ENCODE measurements at regions not wholly inside any gene's neighbourhood (a gene's known extent, or its start where the extent isn't known, plus 50 kb on each side); places are given as distances from the start of the nearest gene placed in this dataset.

GRCh38 chr16:88202207-88202745 lies 180.5 kb upstream of the ZNF469 start:
- TF ChIP-seq CTBP1 (IDR thresholded peaks at IDR 0.05; ENCODE audit: borderline replicate concordance) (no peak), FOXM1 (IDR thresholded peaks at IDR 0.05; ENCODE audit: borderline replicate concordance) (no peak), TARDBP (IDR thresholded peaks at IDR 0.05) (no peak), SP1 (IDR thresholded peaks at IDR 0.05) (no peak), BHLHE40 (IDR thresholded peaks at IDR 0.05; ENCODE audit: borderline replicate concordance) (no peak), HDGF (IDR thresholded peaks at IDR 0.05; ENCODE audit: borderline replicate concordance) (no peak)
- TF ChIP-seq, protein P1, sequence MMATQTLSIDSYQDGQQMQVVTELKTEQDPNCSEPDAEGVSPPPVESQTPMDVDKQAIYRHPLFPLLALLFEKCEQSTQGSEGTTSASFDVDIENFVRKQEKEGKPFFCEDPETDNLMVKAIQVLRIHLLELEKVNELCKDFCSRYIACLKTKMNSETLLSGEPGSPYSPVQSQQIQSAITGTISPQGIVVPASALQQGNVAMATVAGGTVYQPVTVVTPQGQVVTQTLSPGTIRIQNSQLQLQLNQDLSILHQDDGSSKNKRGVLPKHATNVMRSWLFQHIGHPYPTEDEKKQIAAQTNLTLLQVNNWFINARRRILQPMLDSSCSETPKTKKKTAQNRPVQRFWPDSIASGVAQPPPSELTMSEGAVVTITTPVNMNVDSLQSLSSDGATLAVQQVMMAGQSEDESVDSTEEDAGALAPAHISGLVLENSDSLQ (IDR thresholded peaks at IDR 0.05) = no peak
